OCI-LY7 (cell line): ENCODE measurements at regions not wholly inside any gene's neighbourhood (a gene's known extent, or its start where the extent isn't known, plus 50 kb on each side); places are given as distances from the start of the nearest gene placed in this dataset.
A peak's percentile ranks its signal among the peaks of the same experiment; 100 is the strongest.

ENCODE experiments used
- BruUV-seq: library from RNA; stranded (reverse); fragments of 400-500 nt; replicated peaks from 2 replicates; lab custom pipeline; 2021; lab: Mats Ljungman, UMichigan
- CTCF ChIA-PET: fragments of 300-600 bp; sonication (Branson Sonifier 250); formaldehyde crosslinking; loops from one replicate; lab custom pipeline; 2022; ENCODE audit warnings: antibody characterized with exemption; ENCODE audit not compliant: unreplicated experiment; lab: Charles Lee
- POLR2A ChIA-PET: fragments of 300-600 bp; sonication (Branson Sonifier 250); formaldehyde crosslinking; loops from one replicate; lab custom pipeline; 2022; ENCODE audit warnings: antibody characterized with exemption; lab: Charles Lee
- DNase-seq: peaks from one replicate; pipeline ENCODE4 v3.0.0-alpha.2; 2015; ENCODE audit warnings: low spot score
- H2AFZ ChIP-seq: fragments of 200-600 bp; sonication (generic), shearing (Covaris generic); 2 replicates; pipeline ENCODE4 v1.6.1; 2014; ENCODE audit warnings: mild to moderate bottlenecking, antibody characterized with exemption, low read length, moderate library complexity
- H3K27ac ChIP-seq: fragments of 200-600 bp; sonication (generic); 2 replicates; pipeline ENCODE4 v1.5.1; 2014; ENCODE audit warnings: mixed run types, low read depth, mild to moderate bottlenecking, moderate library complexity, low read length, inconsistent platforms; ENCODE audit not compliant: poor library complexity, severe bottlenecking
- H3K36me3 ChIP-seq: fragments of 200-600 bp; sonication (generic); 2 replicates; pipeline ENCODE4 v1.6.1; 2014; ENCODE audit warnings: mild to moderate bottlenecking, antibody characterized with exemption, low read length, moderate library complexity, mixed read lengths; ENCODE audit not compliant: insufficient read depth
- H3K4me1 ChIP-seq: fragments of 200-600 bp; sonication (generic); 2 replicates; pipeline ENCODE4 v1.5.1; 2014; ENCODE audit warnings: mild to moderate bottlenecking, low read length; ENCODE audit not compliant: insufficient read depth, poor library complexity, severe bottlenecking
- H3K4me2 ChIP-seq: fragments of 200-600 bp; sonication (generic); 2 replicates; pipeline ENCODE4 v1.6.1; 2014; ENCODE audit warnings: mild to moderate bottlenecking, low read length
- H3K4me3 ChIP-seq: fragments of 200-600 bp; sonication (generic); 2 replicates; pipeline ENCODE4 v1.5.1; 2014; ENCODE audit warnings: mild to moderate bottlenecking, low read depth, low read length; ENCODE audit not compliant: poor library complexity, severe bottlenecking
- H3K79me2 ChIP-seq: fragments of 200-600 bp; sonication (generic); 2 replicates; pipeline ENCODE4 v1.6.1; 2016; ENCODE audit warnings: low read depth, mild to moderate bottlenecking, low read length, moderate library complexity, mixed read lengths; ENCODE audit not compliant: insufficient read depth
- H3K9me2 ChIP-seq: fragments of 200-600 bp; sonication (generic); 2 replicates; pipeline ENCODE4 v1.6.1; 2016; ENCODE audit warnings: mild to moderate bottlenecking, low read length, mixed read lengths; ENCODE audit not compliant: insufficient read depth
- H3K9me3 ChIP-seq: fragments of 200-600 bp; sonication (generic); 2 replicates; pipeline ENCODE4 v1.6.1; 2014; ENCODE audit warnings: mild to moderate bottlenecking, mixed run types, low read length, mixed read lengths
- H4K20me1 ChIP-seq: fragments of 200-600 bp; sonication (generic); 2 replicates; pipeline ENCODE4 v1.6.1; 2014; ENCODE audit warnings: mild to moderate bottlenecking, antibody characterized with exemption, low read length, moderate library complexity, mixed read lengths; ENCODE audit not compliant: insufficient read depth
- CTCF ChIP-seq: fragments of 200-600 bp; sonication (generic); conservative IDR thresholded peaks from 2 replicates; pipeline ENCODE4 v1.5.1; 2014; ENCODE audit warnings: mild to moderate bottlenecking, antibody characterized with exemption, low read length, moderate library complexity, mixed read lengths
- EZH2phosphoT487 ChIP-seq: fragments of 200-600 bp; sonication (generic); IDR thresholded peaks from 2 replicates; pipeline ENCODE4 v1.6.1; 2018; ENCODE audit warnings: low read depth, borderline replicate concordance, mild to moderate bottlenecking, mixed run types, antibody characterized with exemption, low read length, moderate library complexity, mixed read lengths
- intact Hi-C: fragments of 100-400 bp; cut with micrococcal nuclease; formaldehyde crosslinking; loops from one replicate; pipeline ENCODE4 v1.10.0; 2022; ENCODE audit not compliant: unreplicated experiment

- peak; percentile 72 for DNase-seq
- Histone ChIP-seq H3K4me2 (no peak overlapping the region), H4K20me1 (no peaks in the 10 kb centered on the region), H3K27ac (no peak overlapping the region), H3K9me3 (no peaks in the 10 kb centered on the region), H3K9me2 (no peaks in the 10 kb centered on the region), H3K4me1 (no peaks in the 10 kb centered on the region), H3K4me3 (no peak overlapping the region), H2AFZ (0 out of 2 replicates have a peak overlapping the region, but pooled peaks have one; percentile 38), H3K36me3 (no peaks in the 10 kb centered on the region), H3K79me2 (no peaks in the 10 kb centered on the region)
- CTCF ChIA-PET: interaction anchor here (1.0 kb wide), 1 partner anchor 273 kb away, joined by 3 read pairs; no protein-coding TSS in a partner anchor
- POLR2A ChIA-PET: interaction anchor here (0.6 kb wide), 1 partner anchor 81 kb away, joined by 3 read pairs; no protein-coding TSS in a partner anchor
- TF ChIP-seq CTCF (peak; percentile 86), EZH2phosphoT487 (no peak)
- intact Hi-C loops: loop anchor here (2.0 kb wide), 1 partner anchor 272 kb away; no protein-coding TSS in a partner anchor
- BruUV-seq: no TSS peak
Measured at GRCh38 chr6:103122766-103123601, 1729.5 kb downstream of the GRIK2 start.

GRCh38 chr6:103119056-103119455 is 1725.5 kb downstream of the GRIK2 start:
- Histone ChIP-seq H3K27ac (no peak overlapping the region), H3K9me2 (no peaks in the 10 kb centered on the region), H3K4me3 (no peak overlapping the region), H3K4me1 (no peaks in the 10 kb centered on the region), H2AFZ (peak overlapping the region; percentile 58; the same call in 1 of the 2 replicates), H3K4me2 (no peak overlapping the region), H3K79me2 (no peaks in the 10 kb centered on the region), H3K36me3 (no peaks in the 10 kb centered on the region), H4K20me1 (no peaks in the 10 kb centered on the region), H3K9me3 (no peaks in the 10 kb centered on the region)
- ChIA-PET POLR2A (no interaction called here), CTCF (no interaction called here)
- no peak for TF ChIP-seq CTCF
- no peak for TF ChIP-seq EZH2phosphoT487
- no TSS peak for BruUV-seq
- no peak for DNase-seq
- intact Hi-C loops: no loop called here

GRCh38 chr6:103114582-103114981 is 1721.1 kb downstream of the GRIK2 start:
- H3K9me2 ChIP-seq: no peaks in the 10 kb centered on the region
- H3K27ac ChIP-seq: no peak overlapping the region
- H4K20me1 ChIP-seq: no peaks in the 10 kb centered on the region
- no peaks in the 10 kb centered on the region for H3K79me2 ChIP-seq
- no peaks in the 10 kb centered on the region for H3K36me3 ChIP-seq
- no peak overlapping the region for H3K4me2 ChIP-seq
- no TSS peak for BruUV-seq
- DNase-seq: no peak
- no peak overlapping the region for H3K4me3 ChIP-seq
- POLR2A ChIA-PET: no interaction called here
- intact Hi-C loops: no loop called here
- H3K4me1 ChIP-seq: no peaks in the 10 kb centered on the region
- no peak overlapping the region for H2AFZ ChIP-seq
- H3K9me3 ChIP-seq: no peaks in the 10 kb centered on the region
- CTCF ChIA-PET: no interaction called here
- TF ChIP-seq CTCF (no peak), EZH2phosphoT487 (no peak)
